ENCODE measurements at regions not wholly inside any gene's neighbourhood (a gene's known extent, or its start where the extent isn't known, plus 50 kb on each side); places are given as distances from the start of the nearest gene placed in this dataset.

GRCh38 chr15:87403973-87404372 is 852.6 kb downstream of the NTRK3 start:
- TF ChIP-seq EP300 (IDR thresholded peaks at IDR 0.05) = no peak
- TF ChIP-seq CTCF (IDR thresholded peaks at IDR 0.05) = no peak
- no peak for TF ChIP-seq POLR2A (IDR thresholded peaks at IDR 0.05)
- TF ChIP-seq POLR2AphosphoS5 (IDR thresholded peaks at IDR 0.05) = no peak
